Liver (tissue), 8 donors: ENCODE measurements at regions not wholly inside any gene's neighbourhood (a gene's known extent, or its start where the extent isn't known, plus 50 kb on each side); places are given as distances from the start of the nearest gene placed in this dataset.

Experiments
- DNase-seq: peaks from one replicate; pipeline ENCODE4 v3.0.0-alpha.2; 2017; ENCODE audit warnings: low spot score
- H3K27ac ChIP-seq, 2 donors: one replicate each; pipeline ENCODE4 v1.7.0; 2013; ENCODE audit warnings: inconsistent platforms in 2 of 2, low read length in 2 of 2, control low read depth in 1 of 2, low read depth in 1 of 2, mild to moderate bottlenecking in 1 of 2
- H3K27me3 ChIP-seq, 4 donors: one replicate each; pipeline versions ENCODE4 v1.6.1 to v1.7.0; 2013; ENCODE audit warnings: low read length in 3 of 4, inconsistent platforms in 1 of 4, mild to moderate bottlenecking in 1 of 4, moderate library complexity in 1 of 4; ENCODE audit not compliant: control insufficient read depth in 4 of 4, insufficient read depth in 4 of 4
- H3K36me3 ChIP-seq, 4 donors: one replicate each; pipeline versions ENCODE4 v1.6.1 to v1.7.0; 2013; ENCODE audit warnings: low read length in 3 of 4, mild to moderate bottlenecking in 3 of 4, low read depth in 1 of 4, moderate library complexity in 1 of 4; ENCODE audit not compliant: control insufficient read depth in 4 of 4, insufficient read depth in 3 of 4
- H3K4me1 ChIP-seq, 4 donors: one replicate each; pipeline versions ENCODE4 v1.6.1 to v1.7.0; 2013; ENCODE audit warnings: low read length in 3 of 4, mild to moderate bottlenecking in 3 of 4, moderate library complexity in 1 of 4; ENCODE audit not compliant: control insufficient read depth in 4 of 4, insufficient read depth in 4 of 4
- H3K4me3 ChIP-seq, 3 donors: one replicate each; pipeline versions ENCODE4 v1.6.1 to v1.7.0; 2013; ENCODE audit warnings: low read length in 3 of 3, control low read depth in 1 of 3, low read depth in 1 of 3, mild to moderate bottlenecking in 1 of 3
- H3K9ac ChIP-seq, 2 donors: one replicate each; pipeline ENCODE4 v1.7.0; 2013; ENCODE audit warnings: low read length in 2 of 2, mild to moderate bottlenecking in 2 of 2, moderate library complexity in 2 of 2, control low read depth in 1 of 2, low read depth in 1 of 2
- H3K9me3 ChIP-seq, 4 donors: one replicate each; pipeline versions ENCODE4 v1.6.1 to v1.7.0; 2013; ENCODE audit warnings: low read length in 3 of 4; ENCODE audit not compliant: control insufficient read depth in 4 of 4
- CTCF ChIP-seq: fragments of 150-350 bp; IDR thresholded peaks from 2 replicates; pipeline ENCODE4 v1.5.1; 2017; ENCODE audit warnings: improper control_type of control experiment, low read depth, low read length; ENCODE audit not compliant: missing input control
- FOXA1 ChIP-seq: IDR thresholded peaks from 2 replicates; pipeline ENCODE4 v1.6.1; 2016; ENCODE audit warnings: antibody characterized with exemption
- FOXA2 ChIP-seq: IDR thresholded peaks from 2 replicates; pipeline ENCODE4 v1.6.1; 2016; ENCODE audit warnings: antibody characterized with exemption
- GABPA ChIP-seq, 2 donors: IDR thresholded peaks in 1 of 2; conservative IDR thresholded peaks in 1 of 2; 2 replicates each; pipeline ENCODE4 v1.6.1; 2016; ENCODE audit warnings: antibody characterized with exemption in 2 of 2, mild to moderate bottlenecking in 1 of 2, moderate library complexity in 1 of 2
- HNF4A ChIP-seq, 2 donors: conservative IDR thresholded peaks; 2 replicates each; pipeline ENCODE4 v1.6.1; 2016; ENCODE audit warnings: antibody characterized with exemption in 2 of 2, mild to moderate bottlenecking in 2 of 2
- HNF4G ChIP-seq: IDR thresholded peaks from 2 replicates; pipeline ENCODE4 v1.6.1; 2016; ENCODE audit warnings: antibody characterized with exemption
- JUND ChIP-seq, 2 donors: IDR thresholded peaks; 2 replicates each; pipeline ENCODE4 v1.6.1; 2016; ENCODE audit warnings: antibody characterized with exemption in 2 of 2
- NR2F2 ChIP-seq: IDR thresholded peaks from 2 replicates; pipeline ENCODE4 v1.6.1; 2016; ENCODE audit warnings: antibody characterized with exemption
- RAD21 ChIP-seq, 2 donors: IDR thresholded peaks; 2 replicates each; pipeline ENCODE4 v1.6.1; 2016; ENCODE audit warnings: antibody characterized with exemption in 2 of 2, mild to moderate bottlenecking in 2 of 2
- REST ChIP-seq: IDR thresholded peaks from 2 replicates; pipeline ENCODE4 v1.6.1; 2016; ENCODE audit warnings: antibody characterized with exemption, mild to moderate bottlenecking
- SP1 ChIP-seq: IDR thresholded peaks from 2 replicates; pipeline ENCODE4 v1.6.1; 2018; ENCODE audit warnings: antibody characterized with exemption, mild to moderate bottlenecking
- TAF1 ChIP-seq: conservative IDR thresholded peaks from 2 replicates; pipeline ENCODE4 v1.6.1; 2016; ENCODE audit warnings: antibody characterized with exemption, mild to moderate bottlenecking
- YY1 ChIP-seq: IDR thresholded peaks from 2 replicates; pipeline ENCODE4 v1.6.1; 2016; ENCODE audit warnings: antibody characterized with exemption, mild to moderate bottlenecking
- WGBS: extraction: QIAGEN DNeasy Blood & Tissue Kit; methylation state at CpG from one replicate; pipeline ENCODE4 v1.1.7; 2013; 5-methylcytosine and 5-hydroxymethylcytosine counted together
- TF ChIP-seq, protein P1 (sequence below): IDR thresholded peaks from 2 replicates; pipeline ENCODE4 v1.6.1; 2016; ENCODE audit warnings: antibody characterized with exemption
- TF ChIP-seq, protein P2 (sequence below): IDR thresholded peaks from 2 replicates; pipeline ENCODE4 v1.6.1; 2016; ENCODE audit warnings: antibody characterized with exemption
- TF ChIP-seq, protein P3 (sequence below): IDR thresholded peaks from 2 replicates; pipeline ENCODE4 v1.6.1; 2016; ENCODE audit warnings: antibody characterized with exemption
- donor health status: healthy.
- donor health status: healthy.
- donor health status: healthy.
- donor health status: healthy.
- donor health status: healthy.

DNA sequence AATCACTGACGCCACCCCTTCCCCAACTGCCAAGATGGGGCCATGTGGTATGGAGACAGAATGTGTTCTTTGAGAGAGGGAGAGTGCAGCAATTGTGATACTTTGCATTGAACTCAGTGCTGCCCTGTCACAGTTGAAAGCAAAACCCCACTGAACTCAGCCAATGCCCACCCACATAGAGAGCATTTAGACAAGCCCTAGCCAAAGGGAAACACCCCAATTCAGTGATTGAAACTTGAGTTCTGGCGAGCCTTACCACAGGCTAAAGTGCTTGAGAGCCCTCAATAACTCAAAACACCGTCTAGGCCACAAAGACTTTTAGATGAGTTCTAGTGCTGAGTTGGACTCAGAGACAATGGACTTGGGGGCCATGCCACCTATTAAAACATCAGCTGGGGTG is 751.9 kb upstream of the POT1 start:
- Histone ChIP-seq H3K36me3 (no peaks in the 10 kb centered on the region), H3K4me1 (no peaks in the 10 kb centered on the region)

DNA sequence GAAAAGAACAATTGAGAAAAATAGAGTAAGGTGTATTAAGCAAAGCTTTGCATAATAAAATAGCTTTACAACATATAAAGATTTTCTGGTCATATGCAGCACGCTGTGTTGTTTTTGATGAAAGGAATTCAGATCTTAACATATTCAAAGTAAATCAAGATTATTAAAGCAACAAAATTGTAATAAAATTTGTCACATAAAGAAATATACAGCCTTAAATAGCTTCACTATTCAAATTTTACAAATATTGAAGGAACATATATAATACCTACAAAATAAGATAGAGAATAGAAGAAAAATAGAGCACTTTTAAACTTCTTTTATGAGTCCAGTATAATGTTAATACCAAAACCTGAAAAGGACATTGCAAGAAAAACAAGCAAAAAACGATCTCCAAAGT is 749.1 kb upstream of the POT1 start:
- no peak for DNase-seq
- no peak overlapping the region for H3K4me3 ChIP-seq
- no peaks in the 10 kb centered on the region for H3K36me3 ChIP-seq
- no peak overlapping the region for H3K9ac ChIP-seq
- H3K27me3 ChIP-seq: no peaks in the 10 kb centered on the region
- TF ChIP-seq NR2F2 (no peak), SP1 (no peak), JUND (IDR thresholded peaks at IDR 0.05) (no peak), HNF4G (no peak), CTCF (no peak), RAD21 (IDR thresholded peaks at IDR 0.05) (no peak), GABPA (IDR thresholded peaks at IDR 0.05 in 1 of 2, conservative IDR thresholded peaks at IDR 0.05 in 1 of 2) (no peak), HNF4A (conservative IDR thresholded peaks at IDR 0.05) (no peak), FOXA2 (no peak), FOXA1 (no peak)
- TF ChIP-seq, protein P1, sequence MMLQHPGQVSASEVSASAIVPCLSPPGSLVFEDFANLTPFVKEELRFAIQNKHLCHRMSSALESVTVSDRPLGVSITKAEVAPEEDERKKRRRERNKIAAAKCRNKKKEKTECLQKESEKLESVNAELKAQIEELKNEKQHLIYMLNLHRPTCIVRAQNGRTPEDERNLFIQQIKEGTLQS: no peak
- TF ChIP-seq, protein P2, sequence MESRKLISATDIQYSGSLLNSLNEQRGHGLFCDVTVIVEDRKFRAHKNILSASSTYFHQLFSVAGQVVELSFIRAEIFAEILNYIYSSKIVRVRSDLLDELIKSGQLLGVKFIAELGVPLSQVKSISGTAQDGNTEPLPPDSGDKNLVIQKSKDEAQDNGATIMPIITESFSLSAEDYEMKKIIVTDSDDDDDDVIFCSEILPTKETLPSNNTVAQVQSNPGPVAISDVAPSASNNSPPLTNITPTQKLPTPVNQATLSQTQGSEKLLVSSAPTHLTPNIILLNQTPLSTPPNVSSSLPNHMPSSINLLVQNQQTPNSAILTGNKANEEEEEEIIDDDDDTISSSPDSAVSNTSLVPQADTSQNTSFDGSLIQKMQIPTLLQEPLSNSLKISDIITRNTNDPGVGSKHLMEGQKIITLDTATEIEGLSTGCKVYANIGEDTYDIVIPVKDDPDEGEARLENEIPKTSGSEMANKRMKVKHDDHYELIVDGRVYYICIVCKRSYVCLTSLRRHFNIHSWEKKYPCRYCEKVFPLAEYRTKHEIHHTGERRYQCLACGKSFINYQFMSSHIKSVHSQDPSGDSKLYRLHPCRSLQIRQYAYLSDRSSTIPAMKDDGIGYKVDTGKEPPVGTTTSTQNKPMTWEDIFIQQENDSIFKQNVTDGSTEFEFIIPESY: no peak
- TF ChIP-seq, protein P3, sequence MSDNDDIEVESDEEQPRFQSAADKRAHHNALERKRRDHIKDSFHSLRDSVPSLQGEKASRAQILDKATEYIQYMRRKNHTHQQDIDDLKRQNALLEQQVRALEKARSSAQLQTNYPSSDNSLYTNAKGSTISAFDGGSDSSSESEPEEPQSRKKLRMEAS: no peak
- 69% methylated on average over 2 of the region's 2 CpGs for WGBS
- H3K9me3 ChIP-seq: no peaks in the 10 kb centered on the region
- no peaks in the 10 kb centered on the region for H3K4me1 ChIP-seq
- no peak overlapping the region for H3K27ac ChIP-seq

More for the DNA sequence above, 751.9 kb upstream of the POT1 start:
- TF ChIP-seq FOXA2 (no peak), NR2F2 (no peak), HNF4A (conservative IDR thresholded peaks at IDR 0.05) (no peak), YY1 (no peak), SP1 (no peak), FOXA1 (no peak), TAF1 (no peak), REST (no peak)
- TF ChIP-seq, protein P2: no peak
- Histone ChIP-seq H3K4me3 (no peak overlapping the region), H3K27ac (no peak overlapping the region), H3K27me3 (no peaks in the 10 kb centered on the region), H3K9me3 (no peaks in the 10 kb centered on the region), H3K9ac (no peak overlapping the region)
- DNase-seq: no peak
- WGBS: 77% methylated on average over 3 of the region's 3 CpGs
